Common myeloid progenitor, CD34-positive (primary cell): ENCODE measurements at regions not wholly inside any gene's neighbourhood (a gene's known extent, or its start where the extent isn't known, plus 50 kb on each side); places are given as distances from the start of the nearest gene placed in this dataset.

Experiments
- CTCF ChIA-PET: fragments of 350-600 bp; sonication (Branson Sonifier 250); formaldehyde crosslinking; loops from one replicate; lab custom pipeline; 2021; ENCODE audit warnings: antibody characterized with exemption; lab: Charles Lee
- POLR2A ChIA-PET: fragments of 350-600 bp; sonication (Branson Sonifier 250); formaldehyde crosslinking; loops from one replicate; lab custom pipeline; 2021; ENCODE audit warnings: antibody characterized with exemption; lab: Charles Lee
- DNase-seq, 3 donors: peaks; one replicate each; pipeline versions ENCODE4 v3.0.0 to v3.0.0-alpha.2; 2013
- H3K27ac ChIP-seq, 2 experiments: 1 replicate in 1 of 2; 2 replicates in 1 of 2; pipeline ENCODE4 v1.7.0; 2013; ENCODE audit warnings: inconsistent platforms in 2 of 2, low read length in 2 of 2, mild to moderate bottlenecking in 2 of 2, low read depth in 1 of 2, moderate library complexity in 1 of 2; ENCODE audit not compliant: severe bottlenecking in 2 of 2, insufficient read depth in 1 of 2, poor library complexity in 1 of 2
- H3K27me3 ChIP-seq, 5 experiments: replicated peaks in 2 of 5; 1 replicate in 3 of 5; 2 replicates in 2 of 5; pipeline versions ENCODE4 v1.6.1 to v1.7.0; 2013; ENCODE audit warnings: low read length in 4 of 5, mild to moderate bottlenecking in 2 of 5, moderate library complexity in 2 of 5, inconsistent platforms in 1 of 5; ENCODE audit not compliant: insufficient read depth in 5 of 5, control insufficient read depth in 4 of 5
- H3K36me3 ChIP-seq, 4 experiments: 1 replicate in 2 of 4; 2 replicates in 2 of 4; pipeline versions ENCODE4 v1.6.1 to v1.7.0; 2013; ENCODE audit warnings: low read length in 3 of 4, control low read depth in 1 of 4, mild to moderate bottlenecking in 1 of 4; ENCODE audit not compliant: control insufficient read depth in 4 of 4, insufficient read depth in 4 of 4
- H3K4me1 ChIP-seq, 4 experiments: 1 replicate in 3 of 4; 2 replicates in 1 of 4; pipeline versions ENCODE4 v1.6.1 to v1.7.1; 2013; ENCODE audit warnings: low read length in 3 of 4, mild to moderate bottlenecking in 3 of 4, control low read depth in 1 of 4, inconsistent platforms in 1 of 4, moderate library complexity in 1 of 4; ENCODE audit not compliant: control insufficient read depth in 4 of 4, insufficient read depth in 4 of 4; ENCODE audit errors: control extremely low read depth in 1 of 4
- H3K4me3 ChIP-seq, 7 experiments: 1 replicate in 4 of 7; 2 replicates in 3 of 7; pipeline versions ENCODE4 v1.5.1 to v1.7.0; 2013; ENCODE audit warnings: mild to moderate bottlenecking in 7 of 7, low read length in 6 of 7, moderate library complexity in 6 of 7, inconsistent platforms in 2 of 7, low read depth in 2 of 7, control low read depth in 1 of 7; ENCODE audit not compliant: insufficient read depth in 4 of 7, control insufficient read depth in 1 of 7; ENCODE audit errors: extremely low read depth in 1 of 7
- H3K9me3 ChIP-seq, 5 experiments: 1 replicate in 4 of 5; 2 replicates in 1 of 5; pipeline versions ENCODE4 v1.6.1 to v1.7.1; 2013; ENCODE audit warnings: low read length in 4 of 5, mild to moderate bottlenecking in 2 of 5, inconsistent platforms in 1 of 5, low read depth in 1 of 5, moderate library complexity in 1 of 5; ENCODE audit not compliant: control insufficient read depth in 4 of 5, insufficient read depth in 2 of 5; ENCODE audit errors: control extremely low read depth in 1 of 5
- WGBS: methylation state at CpG from one replicate; pipeline ENCODE4 v1.1.5; 2013; ENCODE audit not compliant: insufficient coverage; 5-methylcytosine and 5-hydroxymethylcytosine counted together

GRCh38 chr21:32915099-32915498 is 110.6 kb upstream of the OLIG2 start:
- Histone ChIP-seq H3K4me3 (no peak overlapping the region), H3K27me3 (peaks cover 0 to 13% (median 0%) of the 10 kb centered on the region in 5 experiments), H3K4me1 (peaks cover 0 to 8% (median 3%) of the 10 kb centered on the region in 4 experiments), H3K27ac (no peak overlapping the region), H3K9me3 (peaks cover 0 to 3% (median 0%) of the 10 kb centered on the region in 5 experiments), H3K36me3 (no peaks in the 10 kb centered on the region)
- POLR2A ChIA-PET, result no interaction called here
- DNase-seq, result no peak
- CTCF ChIA-PET, result no interaction called here
- 88% methylated on average over 1 of the region's 1 CpG for WGBS

DNA sequence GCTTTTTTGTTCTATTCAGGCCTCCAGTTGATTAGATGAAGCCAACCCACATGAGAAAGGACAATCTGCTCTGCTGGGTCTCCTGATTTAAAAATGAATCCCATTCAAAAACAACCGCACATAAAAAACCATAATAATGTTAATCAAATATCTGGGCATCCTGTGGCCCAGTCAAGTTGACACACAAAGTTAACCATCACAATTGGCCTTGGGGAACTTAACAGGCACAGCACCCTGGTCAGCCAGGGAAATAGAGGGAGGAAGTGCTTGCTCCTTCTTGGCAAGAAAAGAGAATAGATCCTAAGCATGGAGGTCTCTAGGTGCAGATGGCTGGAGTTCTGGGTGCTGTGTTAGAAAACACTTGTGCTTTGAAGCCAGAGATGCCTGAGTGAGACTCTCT is 109.6 kb upstream of the OLIG2 start:
- peaks cover 0 to 13% (median 0%) of the 10 kb centered on the region in 5 experiments for H3K27me3 ChIP-seq
- WGBS, result no CpG with 5 or more reads among the region's 1 CpG
- POLR2A ChIA-PET, result no interaction called here
- peaks cover 0 to 8% (median 3%) of the 10 kb centered on the region in 4 experiments for H3K4me1 ChIP-seq
- H3K36me3 ChIP-seq, result no peaks in the 10 kb centered on the region
- CTCF ChIA-PET, result no interaction called here
- no peak for DNase-seq
- H3K9me3 ChIP-seq, result peaks cover 0 to 3% (median 0%) of the 10 kb centered on the region in 5 experiments
- no peak overlapping the region for H3K27ac ChIP-seq
- no peak overlapping the region for H3K4me3 ChIP-seq

DNA sequence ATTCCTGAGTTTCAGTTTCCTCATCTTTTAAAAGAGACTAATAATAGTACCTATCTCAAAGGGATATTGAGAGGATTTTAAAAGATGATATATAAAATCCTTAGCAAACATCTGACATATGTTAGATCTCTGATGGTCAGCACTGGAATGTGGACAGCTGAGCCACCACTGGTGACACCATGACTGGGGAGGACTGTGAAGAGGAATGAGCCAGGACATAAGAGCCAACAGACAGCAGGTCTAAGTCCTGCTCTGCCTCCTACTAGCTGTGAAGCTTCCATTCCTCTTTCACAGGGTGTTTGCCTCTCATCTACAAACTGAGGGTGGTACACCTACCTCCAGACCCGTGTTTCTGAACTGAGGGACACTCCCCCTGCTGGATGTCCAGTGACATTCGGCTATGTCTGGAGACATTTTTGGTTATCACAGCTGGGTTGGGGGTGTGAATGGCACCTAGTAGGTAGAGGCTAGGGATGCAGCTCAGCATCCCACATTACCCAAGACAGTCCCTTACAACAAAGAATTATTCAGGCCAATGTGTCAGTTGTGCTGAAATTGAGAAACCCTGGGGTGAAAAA is 109.1 kb upstream of the OLIG2 start:
- H3K36me3 ChIP-seq, result no peaks in the 10 kb centered on the region
- H3K4me1 ChIP-seq, result peaks cover 0 to 8% (median 3%) of the 10 kb centered on the region in 4 experiments
- no peak overlapping the region for H3K4me3 ChIP-seq
- peaks cover 0 to 3% (median 0%) of the 10 kb centered on the region in 5 experiments for H3K9me3 ChIP-seq
- ChIA-PET POLR2A (no interaction called here), CTCF (interaction anchor here (1.1 to 1.5 kb wide), 2 partner anchors 28 to 106 kb away, joined by 4 to 7 read pairs; no protein-coding TSS in a partner anchor)
- peak; percentile 6 to 31 (median 19) for DNase-seq
- H3K27me3 ChIP-seq, result peaks cover 0 to 12% (median 0%) of the 10 kb centered on the region in 5 experiments
- no peak overlapping the region for H3K27ac ChIP-seq
- no CpG with 5 or more reads among the region's 2 CpGs for WGBS

DNA sequence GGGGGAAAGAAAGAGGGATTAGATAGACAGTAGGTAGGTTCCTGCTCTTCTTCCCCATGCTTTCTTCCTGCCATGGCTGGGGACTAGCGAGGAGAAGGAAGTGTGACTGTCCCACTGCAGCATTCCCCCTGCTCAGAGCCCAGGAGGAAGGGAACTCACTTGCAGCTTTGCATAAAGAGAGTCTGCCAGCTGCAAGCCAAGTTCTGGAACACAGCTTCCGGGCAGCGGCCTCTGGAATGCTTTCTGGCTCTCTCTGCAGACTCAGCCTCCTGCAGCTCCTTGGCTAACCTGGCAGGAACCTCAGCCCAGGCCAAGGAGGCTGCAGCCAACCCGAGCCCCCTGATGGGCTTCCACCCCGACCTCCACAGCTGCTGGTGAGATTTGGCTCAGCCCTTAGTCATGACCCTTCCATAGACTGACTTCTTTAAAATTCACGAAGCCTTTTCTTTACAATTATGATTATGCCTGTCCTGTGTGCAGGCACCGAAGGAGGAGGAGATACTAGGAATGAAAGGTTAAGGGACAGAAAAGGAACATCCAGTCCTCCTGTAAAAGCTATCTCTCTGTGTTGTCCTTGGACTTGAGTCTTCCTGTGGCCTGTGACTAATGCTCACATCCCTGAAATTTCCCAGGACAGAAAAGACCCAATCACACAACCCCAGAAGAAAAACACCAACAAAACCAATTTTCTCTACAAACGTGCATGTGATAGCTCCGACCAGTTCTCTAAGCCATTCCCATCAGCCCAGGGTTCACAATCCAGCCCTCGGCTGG is 108.2 kb upstream of the OLIG2 start:
- 91% methylated on average over 5 of the region's 10 CpGs for WGBS
- ChIA-PET CTCF (interaction anchor here (0.9 to 1.5 kb wide), 4 partner anchors 9 to 105 kb away, joined by 4 to 7 read pairs (median 4); no protein-coding TSS in a partner anchor), POLR2A (no interaction called here)
- no peaks in the 10 kb centered on the region for H3K36me3 ChIP-seq
- DNase-seq, result no peak
- no peak overlapping the region for H3K27ac ChIP-seq
- H3K4me1 ChIP-seq, result peaks cover 0 to 8% (median 3%) of the 10 kb centered on the region in 4 experiments
- peaks cover 0 to 11% (median 0%) of the 10 kb centered on the region in 5 experiments for H3K27me3 ChIP-seq
- H3K4me3 ChIP-seq, result no peak overlapping the region
- peaks cover 0 to 3% (median 0%) of the 10 kb centered on the region in 5 experiments for H3K9me3 ChIP-seq

DNA sequence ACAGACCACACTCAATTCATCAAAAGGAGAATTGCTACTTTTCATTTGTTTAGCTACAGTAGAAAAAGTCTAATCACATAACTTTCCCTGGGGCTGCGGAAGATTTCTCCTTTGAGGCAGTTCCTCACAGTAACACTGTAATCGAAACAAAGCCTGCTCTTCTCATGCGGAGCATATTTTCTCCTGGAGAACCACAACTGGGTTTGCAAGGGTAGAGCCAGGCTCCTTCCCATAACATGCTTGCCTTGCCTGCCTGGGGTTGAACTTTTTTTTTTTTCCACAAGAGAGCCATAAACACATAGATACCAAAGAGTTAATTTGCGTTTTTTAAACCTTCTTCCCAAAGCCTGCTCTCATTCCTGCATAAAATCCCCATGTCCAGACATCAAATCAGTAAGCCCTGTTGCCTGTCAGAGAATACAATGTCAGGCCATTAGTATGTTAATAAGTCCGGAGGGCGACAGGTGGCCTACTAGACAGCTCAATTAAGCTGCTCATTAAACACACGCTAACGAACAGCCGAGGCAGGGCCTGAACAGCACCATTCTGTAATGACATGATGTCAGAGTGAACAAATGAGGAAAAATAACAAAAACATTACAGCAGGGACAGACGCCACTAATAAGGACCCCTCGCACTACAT is 107.1 kb upstream of the OLIG2 start:
- CTCF ChIA-PET, result interaction anchor here (0.6 to 1.5 kb wide), 2 partner anchors 13 to 23 kb away, joined by 3 to 4 read pairs; no protein-coding TSS in a partner anchor
- Histone ChIP-seq H3K27me3 (peaks cover 0 to 9% (median 0%) of the 10 kb centered on the region in 5 experiments), H3K4me3 (no peak overlapping the region), H3K9me3 (peaks cover 0 to 3% (median 0%) of the 10 kb centered on the region in 5 experiments), H3K36me3 (no peaks in the 10 kb centered on the region), H3K27ac (no peak overlapping the region), H3K4me1 (peaks cover 0 to 8% (median 3%) of the 10 kb centered on the region in 4 experiments)
- 98% methylated on average over 10 of the region's 11 CpGs for WGBS
- DNase-seq, result no peak
- POLR2A ChIA-PET, result no interaction called here

DNA sequence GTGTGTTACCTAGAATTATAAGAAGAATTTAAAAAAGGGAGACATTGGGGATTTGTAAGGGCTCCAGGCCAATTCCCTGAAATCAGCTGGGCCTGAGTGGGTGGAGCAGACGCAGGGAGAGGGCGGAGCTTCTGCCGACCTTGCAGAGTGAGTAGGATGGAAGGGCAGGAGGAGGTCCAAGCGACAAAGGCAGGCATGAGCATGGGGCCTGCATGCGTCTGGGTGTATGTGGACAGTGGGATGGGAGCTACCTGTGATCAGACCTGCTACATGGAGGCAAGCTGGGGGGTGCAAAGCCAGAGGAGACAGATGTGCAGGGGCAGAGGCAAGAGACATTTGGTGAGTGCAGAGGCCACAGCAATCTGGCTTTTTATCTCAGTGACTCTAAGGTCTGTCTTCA is 105.3 kb upstream of the OLIG2 start:
- H3K27me3 ChIP-seq, result peaks cover 0 to 9% (median 0%) of the 10 kb centered on the region in 5 experiments
- H3K36me3 ChIP-seq, result no peaks in the 10 kb centered on the region
- DNase-seq, result no peak
- H3K4me3 ChIP-seq, result no peak overlapping the region
- H3K27ac ChIP-seq, result no peak overlapping the region
- H3K9me3 ChIP-seq, result peaks cover 0 to 13% (median 3%) of the 10 kb centered on the region in 5 experiments
- ChIA-PET POLR2A (no interaction called here), CTCF (interaction anchor here (0.9 to 1.9 kb wide), 2 partner anchors 14 to 33 kb away, joined by 3 to 5 read pairs; no protein-coding TSS in a partner anchor)
- WGBS, result 93% methylated on average over 5 of the region's 5 CpGs
- no peaks in the 10 kb centered on the region for H3K4me1 ChIP-seq
